ENCODE measurements at regions not wholly inside any gene's neighbourhood (a gene's known extent, or its start where the extent isn't known, plus 50 kb on each side); places are given as distances from the start of the nearest gene placed in this dataset.

DNA sequence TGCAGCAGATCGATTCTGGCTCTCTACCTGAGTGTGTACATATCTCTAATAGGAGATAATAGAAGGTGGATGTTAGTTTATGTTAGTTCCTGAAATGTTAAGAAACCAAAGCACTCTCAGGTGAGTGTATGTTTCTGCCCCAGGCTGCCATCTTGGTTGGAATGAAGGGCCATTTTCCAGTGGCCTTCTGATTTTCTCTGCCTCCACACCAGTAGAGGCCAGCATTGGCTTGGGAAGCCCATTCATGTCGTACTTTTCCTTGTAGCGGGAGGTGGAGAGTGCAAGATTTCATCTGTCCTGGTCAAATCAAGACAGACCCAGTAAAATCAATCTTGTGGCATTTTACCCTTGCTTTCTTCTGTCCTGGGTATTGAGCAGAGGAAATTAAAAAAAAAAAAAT is 91.0 kb downstream of the GAS1 start:
- Histone ChIP-seq H3K4me3 (ENCODE audit: low read length) (no peak overlapping the region), H3K9me3 (ENCODE audit: insufficient read depth, low read length) (no peaks in the 10 kb centered on the region), H3K27me3 (ENCODE audit: low read depth, low read length) (no peaks in the 10 kb centered on the region), H2AFZ (ENCODE audit: low read depth, low read length) (no peak overlapping the region), H4K20me1 (ENCODE audit: insufficient read depth, low read length) (no peaks in the 10 kb centered on the region), H3K4me1 (ENCODE audit: low read length) (no peaks in the 10 kb centered on the region), H3K9ac (ENCODE audit: low read length) (no peak overlapping the region), H3K4me2 (ENCODE audit: low read length) (no peak overlapping the region), H3K27ac (ENCODE audit: low read length) (no peak overlapping the region), H3K79me2 (ENCODE audit: low read length) (no peaks in the 10 kb centered on the region), H3K36me3 (replicated peaks; ENCODE audit: low read depth, low read length) (no peaks in the 10 kb centered on the region)
- no peak for TF ChIP-seq EZH2phosphoT487 (IDR thresholded peaks at IDR 0.05; ENCODE audit: low read depth)
- TF ChIP-seq, protein P1, sequence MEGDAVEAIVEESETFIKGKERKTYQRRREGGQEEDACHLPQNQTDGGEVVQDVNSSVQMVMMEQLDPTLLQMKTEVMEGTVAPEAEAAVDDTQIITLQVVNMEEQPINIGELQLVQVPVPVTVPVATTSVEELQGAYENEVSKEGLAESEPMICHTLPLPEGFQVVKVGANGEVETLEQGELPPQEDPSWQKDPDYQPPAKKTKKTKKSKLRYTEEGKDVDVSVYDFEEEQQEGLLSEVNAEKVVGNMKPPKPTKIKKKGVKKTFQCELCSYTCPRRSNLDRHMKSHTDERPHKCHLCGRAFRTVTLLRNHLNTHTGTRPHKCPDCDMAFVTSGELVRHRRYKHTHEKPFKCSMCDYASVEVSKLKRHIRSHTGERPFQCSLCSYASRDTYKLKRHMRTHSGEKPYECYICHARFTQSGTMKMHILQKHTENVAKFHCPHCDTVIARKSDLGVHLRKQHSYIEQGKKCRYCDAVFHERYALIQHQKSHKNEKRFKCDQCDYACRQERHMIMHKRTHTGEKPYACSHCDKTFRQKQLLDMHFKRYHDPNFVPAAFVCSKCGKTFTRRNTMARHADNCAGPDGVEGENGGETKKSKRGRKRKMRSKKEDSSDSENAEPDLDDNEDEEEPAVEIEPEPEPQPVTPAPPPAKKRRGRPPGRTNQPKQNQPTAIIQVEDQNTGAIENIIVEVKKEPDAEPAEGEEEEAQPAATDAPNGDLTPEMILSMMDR (IDR thresholded peaks at IDR 0.05; ENCODE audit: low read depth, low read length), result no peak

DNA sequence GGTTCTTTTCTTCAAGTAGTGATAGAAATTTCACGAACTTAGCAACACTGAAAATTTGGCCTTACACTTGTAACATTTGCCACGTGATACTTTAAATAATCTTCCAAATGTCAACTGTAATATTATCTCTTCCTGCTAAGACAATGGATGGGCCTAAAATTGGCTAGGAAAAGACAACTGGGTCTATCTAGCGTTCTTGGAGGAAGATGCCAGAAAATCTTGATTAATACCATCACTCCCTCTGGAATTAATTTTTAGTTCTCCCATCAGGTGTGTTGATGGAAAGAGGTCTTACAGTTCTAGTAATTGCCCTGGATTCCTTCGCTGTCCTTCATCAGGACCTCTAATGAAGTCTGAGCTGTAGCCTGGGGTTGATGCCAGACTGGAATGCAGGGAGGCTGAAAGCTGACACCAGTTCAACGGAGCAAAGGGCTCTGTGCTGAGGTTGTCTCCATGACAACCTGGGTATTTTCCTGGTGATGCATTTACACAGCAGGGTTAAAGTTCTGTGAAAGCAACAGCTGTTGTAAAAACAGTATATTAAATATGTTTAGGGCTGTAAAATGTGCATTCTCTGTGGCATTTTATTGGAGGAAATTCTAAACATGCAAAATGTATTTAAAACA is 92.3 kb downstream of the GAS1 start:
- no peaks in the 10 kb centered on the region for H3K4me1 ChIP-seq (ENCODE audit: low read length)
- H2AFZ ChIP-seq (ENCODE audit: low read depth, low read length), result no peak overlapping the region
- no peak overlapping the region for H3K4me3 ChIP-seq (ENCODE audit: low read length)
- H3K79me2 ChIP-seq (ENCODE audit: low read length), result no peaks in the 10 kb centered on the region
- no peaks in the 10 kb centered on the region for H3K36me3 ChIP-seq (replicated peaks; ENCODE audit: low read depth, low read length)
- no peak overlapping the region for H3K4me2 ChIP-seq (ENCODE audit: low read length)
- H3K9me3 ChIP-seq (ENCODE audit: insufficient read depth, low read length), result no peaks in the 10 kb centered on the region
- H3K27ac ChIP-seq (ENCODE audit: low read length), result no peak overlapping the region
- no peak overlapping the region for H3K9ac ChIP-seq (ENCODE audit: low read length)
- no peaks in the 10 kb centered on the region for H4K20me1 ChIP-seq (ENCODE audit: insufficient read depth, low read length)
- no peaks in the 10 kb centered on the region for H3K27me3 ChIP-seq (ENCODE audit: low read depth, low read length)
- TF ChIP-seq, protein P1 (IDR thresholded peaks at IDR 0.05; ENCODE audit: low read depth, low read length), result no peak
- no peak for TF ChIP-seq EZH2phosphoT487 (IDR thresholded peaks at IDR 0.05; ENCODE audit: low read depth)

DNA sequence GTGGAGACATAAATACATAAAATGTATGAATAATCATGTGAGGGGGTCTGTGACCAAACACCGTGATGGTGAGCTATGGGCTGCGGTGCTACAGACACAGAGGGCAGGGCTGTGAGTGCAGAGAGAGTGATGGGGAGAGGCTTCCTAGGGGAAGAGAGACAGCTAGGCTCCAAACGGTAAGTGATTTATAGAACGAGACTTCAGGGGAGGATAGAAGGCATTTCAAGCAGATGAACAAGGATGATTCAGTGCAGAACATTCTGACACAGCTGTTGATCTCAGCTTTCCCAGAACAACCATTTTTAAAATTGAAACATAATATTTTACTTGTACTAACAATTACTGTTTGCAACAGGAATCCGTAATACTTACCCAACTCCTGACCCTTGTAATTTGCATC is 100.7 kb downstream of the GAS1 start:
- H2AFZ ChIP-seq (ENCODE audit: low read depth, low read length), result no peak overlapping the region
- TF ChIP-seq EZH2phosphoT487 (IDR thresholded peaks at IDR 0.05; ENCODE audit: low read depth), result no peak
- TF ChIP-seq, protein P1 (IDR thresholded peaks at IDR 0.05; ENCODE audit: low read depth, low read length), result no peak
- H3K79me2 ChIP-seq (ENCODE audit: low read length), result no peaks in the 10 kb centered on the region
- H3K9ac ChIP-seq (ENCODE audit: low read length), result no peak overlapping the region
- no peak overlapping the region for H3K27ac ChIP-seq (ENCODE audit: low read length)
- no peaks in the 10 kb centered on the region for H4K20me1 ChIP-seq (ENCODE audit: insufficient read depth, low read length)
- H3K36me3 ChIP-seq (replicated peaks; ENCODE audit: low read depth, low read length), result no peaks in the 10 kb centered on the region
- H3K4me1 ChIP-seq (ENCODE audit: low read length), result no peaks in the 10 kb centered on the region
- no peaks in the 10 kb centered on the region for H3K27me3 ChIP-seq (ENCODE audit: low read depth, low read length)
- H3K4me3 ChIP-seq (ENCODE audit: low read length), result no peak overlapping the region
- H3K9me3 ChIP-seq (ENCODE audit: insufficient read depth, low read length), result no peaks in the 10 kb centered on the region
- H3K4me2 ChIP-seq (ENCODE audit: low read length), result no peak overlapping the region

DNA sequence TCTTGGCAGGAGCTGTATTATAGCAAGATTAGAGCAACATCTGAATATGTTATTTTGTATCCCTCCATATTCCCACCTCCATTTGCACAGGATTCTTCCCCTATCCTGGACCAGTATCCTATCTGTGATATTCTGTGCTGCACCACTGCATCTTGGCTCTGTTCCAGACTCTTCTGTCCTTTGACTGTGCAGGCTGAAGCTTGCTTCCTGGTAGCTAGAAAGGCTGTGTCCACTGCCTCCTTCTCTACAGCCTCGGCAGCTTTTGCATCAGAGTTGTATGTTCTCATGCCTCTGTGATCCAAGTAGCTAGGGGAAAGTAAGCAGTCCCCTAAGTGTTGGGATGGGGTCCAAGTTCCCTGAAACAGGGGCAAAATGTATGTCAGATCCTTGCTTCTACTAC is 104.1 kb downstream of the GAS1 start:
- no peak overlapping the region for H3K4me2 ChIP-seq (ENCODE audit: low read length)
- H4K20me1 ChIP-seq (ENCODE audit: insufficient read depth, low read length), result no peaks in the 10 kb centered on the region
- no peaks in the 10 kb centered on the region for H3K36me3 ChIP-seq (replicated peaks; ENCODE audit: low read depth, low read length)
- no peak overlapping the region for H3K4me3 ChIP-seq (ENCODE audit: low read length)
- no peaks in the 10 kb centered on the region for H3K27me3 ChIP-seq (ENCODE audit: low read depth, low read length)
- H2AFZ ChIP-seq (ENCODE audit: low read depth, low read length), result no peak overlapping the region
- no peak overlapping the region for H3K9ac ChIP-seq (ENCODE audit: low read length)
- no peak overlapping the region for H3K27ac ChIP-seq (ENCODE audit: low read length)
- no peak for TF ChIP-seq EZH2phosphoT487 (IDR thresholded peaks at IDR 0.05; ENCODE audit: low read depth)
- TF ChIP-seq, protein P1 (IDR thresholded peaks at IDR 0.05; ENCODE audit: low read depth, low read length), result no peak
- no peaks in the 10 kb centered on the region for H3K79me2 ChIP-seq (ENCODE audit: low read length)
- no peaks in the 10 kb centered on the region for H3K9me3 ChIP-seq (ENCODE audit: insufficient read depth, low read length)
- no peaks in the 10 kb centered on the region for H3K4me1 ChIP-seq (ENCODE audit: low read length)
